ENCODE measurements at regions not wholly inside any gene's neighbourhood (a gene's known extent, or its start where the extent isn't known, plus 50 kb on each side); places are given as distances from the start of the nearest gene placed in this dataset.

DNA sequence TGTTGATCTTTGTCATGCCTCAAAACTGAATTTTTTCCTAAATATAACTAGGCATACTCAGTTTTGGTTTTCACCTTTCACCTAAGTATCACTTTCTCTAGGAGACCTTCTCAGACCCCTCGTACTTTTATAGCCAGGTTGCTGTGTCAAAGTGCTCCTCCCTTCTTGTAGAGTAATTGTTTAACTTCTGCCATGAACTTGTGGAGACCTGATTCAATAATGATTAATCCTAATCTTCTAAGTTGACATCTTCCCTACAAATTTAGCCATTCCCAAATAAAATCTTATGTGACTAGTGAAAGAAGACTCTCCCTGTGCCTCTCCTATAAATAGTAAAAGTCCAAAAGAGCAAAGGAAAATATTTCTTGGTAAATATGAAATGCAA is 159.8 kb downstream of the SPATA31D1 start:
- Histone ChIP-seq H2AFZ (ENCODE audit: low read length) (no peak overlapping the region), H3K9ac (ENCODE audit: low read depth, low read length, poor library complexity, severe bottlenecking) (no peak overlapping the region), H3K27me3 (ENCODE audit: insufficient read depth, low read length, poor library complexity, severe bottlenecking) (no peaks in the 10 kb centered on the region), H3K9me3 (ENCODE audit: insufficient read depth, low read depth, low read length) (no peaks in the 10 kb centered on the region), H3K4me1 (ENCODE audit: insufficient read depth, low read length, poor library complexity, severe bottlenecking) (peaks cover 3% of the 10 kb centered on the region), H4K20me1 (ENCODE audit: insufficient read depth, low read length, poor library complexity, severe bottlenecking) (no peaks in the 10 kb centered on the region), H3K9me2 (replicated peaks; ENCODE audit: low read depth, low read length) (no peaks in the 10 kb centered on the region), H3K79me2 (ENCODE audit: insufficient read depth, low read length) (no peaks in the 10 kb centered on the region), H3F3A (ENCODE audit: low read depth) (no peaks in the 10 kb centered on the region), H3K36me3 (ENCODE audit: insufficient read depth, low read length) (no peaks in the 10 kb centered on the region), H3K4me3 (ENCODE audit: low read length, poor library complexity, severe bottlenecking) (no peak overlapping the region), H3K4me2 (ENCODE audit: low read depth, low read length, poor library complexity, severe bottlenecking) (no peak overlapping the region)
- TF ChIP-seq EZH2phosphoT487 (IDR thresholded peaks at IDR 0.05; ENCODE audit: borderline replicate concordance) (no peak), CTCF (conservative IDR thresholded peaks at IDR 0.05; ENCODE audit: low read length) (no peak)

DNA sequence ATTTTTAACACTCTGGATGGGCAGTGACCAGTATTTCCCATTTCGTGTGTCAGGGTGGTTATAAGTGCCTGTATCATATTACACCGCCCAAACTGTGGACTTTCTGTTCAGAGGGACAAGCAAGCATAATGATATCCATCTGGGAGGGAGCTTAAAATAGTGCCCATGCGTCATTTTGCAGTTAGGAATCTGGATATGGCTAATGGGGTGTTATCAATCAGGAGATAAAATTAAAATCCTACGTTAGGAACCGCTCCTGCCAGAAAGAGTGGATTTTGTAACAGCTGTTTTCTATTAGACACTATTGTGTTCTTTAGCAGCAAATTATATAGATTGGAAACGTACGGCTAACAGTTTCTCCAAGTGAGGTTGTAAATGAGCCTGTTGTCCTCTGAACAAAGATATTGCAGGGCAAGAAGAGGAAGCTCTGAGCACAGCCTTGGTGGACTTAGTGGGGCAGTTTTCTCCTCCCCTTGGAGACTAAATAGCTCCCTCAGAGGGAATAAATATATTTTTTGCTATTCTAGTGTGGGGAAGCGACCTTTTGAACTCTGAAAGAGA is 160.4 kb downstream of the SPATA31D1 start:
- no peaks in the 10 kb centered on the region for H3F3A ChIP-seq (ENCODE audit: low read depth)
- H3K9ac ChIP-seq (ENCODE audit: low read depth, low read length, poor library complexity, severe bottlenecking) = no peak overlapping the region
- no peak overlapping the region for H3K4me2 ChIP-seq (ENCODE audit: low read depth, low read length, poor library complexity, severe bottlenecking)
- H2AFZ ChIP-seq (ENCODE audit: low read length) = 0 out of 2 replicates have a peak overlapping the region, but pooled peaks have one; percentile 1
- no peaks in the 10 kb centered on the region for H3K36me3 ChIP-seq (ENCODE audit: insufficient read depth, low read length)
- H3K4me3 ChIP-seq (ENCODE audit: low read length, poor library complexity, severe bottlenecking) = no peak overlapping the region
- no peaks in the 10 kb centered on the region for H3K9me3 ChIP-seq (ENCODE audit: insufficient read depth, low read depth, low read length)
- no peaks in the 10 kb centered on the region for H3K79me2 ChIP-seq (ENCODE audit: insufficient read depth, low read length)
- peaks cover 3% of the 10 kb centered on the region for H3K4me1 ChIP-seq (ENCODE audit: insufficient read depth, low read length, poor library complexity, severe bottlenecking)
- TF ChIP-seq EZH2phosphoT487 (IDR thresholded peaks at IDR 0.05; ENCODE audit: borderline replicate concordance) (no peak), CTCF (conservative IDR thresholded peaks at IDR 0.05; ENCODE audit: low read length) (no peak)
- H3K9me2 ChIP-seq (replicated peaks; ENCODE audit: low read depth, low read length) = no peaks in the 10 kb centered on the region
- no peaks in the 10 kb centered on the region for H3K27me3 ChIP-seq (ENCODE audit: insufficient read depth, low read length, poor library complexity, severe bottlenecking)
- H4K20me1 ChIP-seq (ENCODE audit: insufficient read depth, low read length, poor library complexity, severe bottlenecking) = no peaks in the 10 kb centered on the region

- Histone ChIP-seq H3K36me3 (ENCODE audit: insufficient read depth, low read length) (no peaks in the 10 kb centered on the region), H3K9me2 (replicated peaks; ENCODE audit: low read depth, low read length) (no peaks in the 10 kb centered on the region), H3K27me3 (ENCODE audit: insufficient read depth, low read length, poor library complexity, severe bottlenecking) (no peaks in the 10 kb centered on the region), H3K4me2 (ENCODE audit: low read depth, low read length, poor library complexity, severe bottlenecking) (no peak overlapping the region), H3K79me2 (ENCODE audit: insufficient read depth, low read length) (no peaks in the 10 kb centered on the region), H3K4me1 (ENCODE audit: insufficient read depth, low read length, poor library complexity, severe bottlenecking) (peaks cover 3% of the 10 kb centered on the region), H3K4me3 (ENCODE audit: low read length, poor library complexity, severe bottlenecking) (no peak overlapping the region), H3K9me3 (ENCODE audit: insufficient read depth, low read depth, low read length) (no peaks in the 10 kb centered on the region), H4K20me1 (ENCODE audit: insufficient read depth, low read length, poor library complexity, severe bottlenecking) (no peaks in the 10 kb centered on the region), H3F3A (ENCODE audit: low read depth) (no peaks in the 10 kb centered on the region), H3K9ac (ENCODE audit: low read depth, low read length, poor library complexity, severe bottlenecking) (no peak overlapping the region), H2AFZ (ENCODE audit: low read length) (0 out of 2 replicates have a peak overlapping the region, but pooled peaks have one; percentile 1)
- TF ChIP-seq EZH2phosphoT487 (IDR thresholded peaks at IDR 0.05; ENCODE audit: borderline replicate concordance) (no peak), CTCF (conservative IDR thresholded peaks at IDR 0.05; ENCODE audit: low read length) (no peak)
These were observed 161.0 kb downstream of the SPATA31D1 start for GRCh38 chr9:82149501-82149946.

Measured in Loucy (cell line).